ENCODE measurements at regions not wholly inside any gene's neighbourhood (a gene's known extent, or its start where the extent isn't known, plus 50 kb on each side); places are given as distances from the start of the nearest gene placed in this dataset.

- Histone ChIP-seq H3K4me1 (ENCODE audit: control insufficient read depth, insufficient read depth, low read length) (no peaks in the 10 kb centered on the region), H3K4me3 (ENCODE audit: low read length in 2 of 2) (no peak overlapping the region), H3K9ac (ENCODE audit: low read length in 2 of 2) (no peak overlapping the region), H3K9me3 (ENCODE audit: control insufficient read depth in 2 of 2, low read length in 2 of 2) (no peaks in the 10 kb centered on the region), H3K27me3 (ENCODE audit: control insufficient read depth in 1 of 2, insufficient read depth in 2 of 2, low read length in 2 of 2) (no peaks in the 10 kb centered on the region), H3K36me3 (ENCODE audit: control insufficient read depth in 2 of 2, insufficient read depth in 2 of 2, low read length in 2 of 2) (no peaks in the 10 kb centered on the region), H3K27ac (ENCODE audit: low read length) (no peak overlapping the region)
Observed at GRCh38 chr3:144663456-144664436, 692.1 kb downstream of the DIPK2A start.

- Histone ChIP-seq H3K27ac (ENCODE audit: low read length) (no peak overlapping the region), H3K9ac (ENCODE audit: low read length in 2 of 2) (no peak overlapping the region), H3K27me3 (ENCODE audit: control insufficient read depth in 1 of 2, insufficient read depth in 2 of 2, low read length in 2 of 2) (no peaks in the 10 kb centered on the region), H3K4me3 (ENCODE audit: low read length in 2 of 2) (no peak overlapping the region), H3K9me3 (ENCODE audit: control insufficient read depth in 2 of 2, low read length in 2 of 2) (no peaks in the 10 kb centered on the region), H3K36me3 (ENCODE audit: control insufficient read depth in 2 of 2, insufficient read depth in 2 of 2, low read length in 2 of 2) (no peaks in the 10 kb centered on the region), H3K4me1 (ENCODE audit: control insufficient read depth, insufficient read depth, low read length) (no peaks in the 10 kb centered on the region)
Observed at GRCh38 chr3:144665567-144666053, 694.0 kb downstream of the DIPK2A start.

GRCh38 chr3:144670571-144670970 lies 698.9 kb downstream of the DIPK2A start:
- Histone ChIP-seq H3K27ac (ENCODE audit: low read length) (no peak overlapping the region), H3K9me3 (ENCODE audit: control insufficient read depth in 2 of 2, low read length in 2 of 2) (no peaks in the 10 kb centered on the region), H3K9ac (ENCODE audit: low read length in 2 of 2) (no peak overlapping the region), H3K27me3 (ENCODE audit: control insufficient read depth in 1 of 2, insufficient read depth in 2 of 2, low read length in 2 of 2) (no peaks in the 10 kb centered on the region), H3K4me3 (ENCODE audit: low read length in 2 of 2) (no peak overlapping the region), H3K4me1 (ENCODE audit: control insufficient read depth, insufficient read depth, low read length) (no peaks in the 10 kb centered on the region), H3K36me3 (ENCODE audit: control insufficient read depth in 2 of 2, insufficient read depth in 2 of 2, low read length in 2 of 2) (no peaks in the 10 kb centered on the region)

- Histone ChIP-seq H3K9ac (ENCODE audit: low read length in 2 of 2) (no peak overlapping the region), H3K27me3 (ENCODE audit: control insufficient read depth in 1 of 2, insufficient read depth in 2 of 2, low read length in 2 of 2) (no peaks in the 10 kb centered on the region), H3K9me3 (ENCODE audit: control insufficient read depth in 2 of 2, low read length in 2 of 2) (no peaks in the 10 kb centered on the region), H3K4me1 (ENCODE audit: control insufficient read depth, insufficient read depth, low read length) (no peaks in the 10 kb centered on the region), H3K27ac (ENCODE audit: low read length) (no peak overlapping the region), H3K36me3 (ENCODE audit: control insufficient read depth in 2 of 2, insufficient read depth in 2 of 2, low read length in 2 of 2) (no peaks in the 10 kb centered on the region), H3K4me3 (ENCODE audit: low read length in 2 of 2) (no peak overlapping the region)
Observed at GRCh38 chr3:144677103-144677502, 705.5 kb downstream of the DIPK2A start.

GRCh38 chr3:144683065-144683464 lies 711.4 kb downstream of the DIPK2A start:
- Histone ChIP-seq H3K4me1 (ENCODE audit: control insufficient read depth, insufficient read depth, low read length) (no peaks in the 10 kb centered on the region), H3K36me3 (ENCODE audit: control insufficient read depth in 2 of 2, insufficient read depth in 2 of 2, low read length in 2 of 2) (no peaks in the 10 kb centered on the region), H3K9ac (ENCODE audit: low read length in 2 of 2) (no peak overlapping the region), H3K9me3 (ENCODE audit: control insufficient read depth in 2 of 2, low read length in 2 of 2) (no peaks in the 10 kb centered on the region), H3K27me3 (ENCODE audit: control insufficient read depth in 1 of 2, insufficient read depth in 2 of 2, low read length in 2 of 2) (no peaks in the 10 kb centered on the region), H3K4me3 (ENCODE audit: low read length in 2 of 2) (no peak overlapping the region), H3K27ac (ENCODE audit: low read length) (no peak overlapping the region)

- Histone ChIP-seq H3K9ac (ENCODE audit: low read length in 2 of 2) (no peak overlapping the region), H3K27me3 (ENCODE audit: control insufficient read depth in 1 of 2, insufficient read depth in 2 of 2, low read length in 2 of 2) (no peaks in the 10 kb centered on the region)
Observed at GRCh38 chr3:144687862-144688261, 716.2 kb downstream of the DIPK2A start.

GRCh38 chr3:144692488-144692887 lies 720.9 kb downstream of the DIPK2A start:
- Histone ChIP-seq H3K9me3 (ENCODE audit: control insufficient read depth in 2 of 2, low read length in 2 of 2) (no peaks in the 10 kb centered on the region), H3K27ac (ENCODE audit: low read length) (no peak overlapping the region), H3K9ac (ENCODE audit: low read length in 2 of 2) (no peak overlapping the region), H3K36me3 (ENCODE audit: control insufficient read depth in 2 of 2, insufficient read depth in 2 of 2, low read length in 2 of 2) (no peaks in the 10 kb centered on the region), H3K4me3 (ENCODE audit: low read length in 2 of 2) (no peak overlapping the region), H3K4me1 (ENCODE audit: control insufficient read depth, insufficient read depth, low read length) (no peaks in the 10 kb centered on the region), H3K27me3 (ENCODE audit: control insufficient read depth in 1 of 2, insufficient read depth in 2 of 2, low read length in 2 of 2) (no peaks in the 10 kb centered on the region)

More at GRCh38 chr3:144687862-144688261, 716.2 kb downstream of the DIPK2A start:
- Histone ChIP-seq H3K27ac (ENCODE audit: low read length) (no peak overlapping the region), H3K9me3 (ENCODE audit: control insufficient read depth in 2 of 2, low read length in 2 of 2) (no peaks in the 10 kb centered on the region), H3K4me3 (ENCODE audit: low read length in 2 of 2) (no peak overlapping the region), H3K36me3 (ENCODE audit: control insufficient read depth in 2 of 2, insufficient read depth in 2 of 2, low read length in 2 of 2) (no peaks in the 10 kb centered on the region), H3K4me1 (ENCODE audit: control insufficient read depth, insufficient read depth, low read length) (no peaks in the 10 kb centered on the region)

GRCh38 chr3:144708437-144708836 lies 736.8 kb downstream of the DIPK2A start:
- no peak overlapping the region for H3K27ac ChIP-seq (ENCODE audit: low read length)
- no peak overlapping the region for H3K4me3 ChIP-seq (ENCODE audit: low read length in 2 of 2)
- H3K4me1 ChIP-seq (ENCODE audit: control insufficient read depth, insufficient read depth, low read length), result no peaks in the 10 kb centered on the region
- no peaks in the 10 kb centered on the region for H3K27me3 ChIP-seq (ENCODE audit: control insufficient read depth in 1 of 2, insufficient read depth in 2 of 2, low read length in 2 of 2)
- no peaks in the 10 kb centered on the region for H3K9me3 ChIP-seq (ENCODE audit: control insufficient read depth in 2 of 2, low read length in 2 of 2)
- H3K36me3 ChIP-seq (ENCODE audit: control insufficient read depth in 2 of 2, insufficient read depth in 2 of 2, low read length in 2 of 2), result no peaks in the 10 kb centered on the region
- H3K9ac ChIP-seq (ENCODE audit: low read length in 2 of 2), result no peak overlapping the region

GRCh38 chr3:144737281-144737680 lies 765.7 kb downstream of the DIPK2A start:
- no peak overlapping the region for H3K9ac ChIP-seq (ENCODE audit: low read length in 2 of 2)
- no peak overlapping the region for H3K4me3 ChIP-seq (ENCODE audit: low read length in 2 of 2)
- no peaks in the 10 kb centered on the region for H3K36me3 ChIP-seq (ENCODE audit: control insufficient read depth in 2 of 2, insufficient read depth in 2 of 2, low read length in 2 of 2)
- H3K4me1 ChIP-seq (ENCODE audit: control insufficient read depth, insufficient read depth, low read length), result no peaks in the 10 kb centered on the region
- H3K9me3 ChIP-seq (ENCODE audit: control insufficient read depth in 2 of 2, low read length in 2 of 2), result no peaks in the 10 kb centered on the region
- no peak overlapping the region for H3K27ac ChIP-seq (ENCODE audit: low read length)
- H3K27me3 ChIP-seq (ENCODE audit: control insufficient read depth in 1 of 2, insufficient read depth in 2 of 2, low read length in 2 of 2), result no peaks in the 10 kb centered on the region

- Histone ChIP-seq H3K4me1 (ENCODE audit: control insufficient read depth, insufficient read depth, low read length) (no peaks in the 10 kb centered on the region), H3K9me3 (ENCODE audit: control insufficient read depth in 2 of 2, low read length in 2 of 2) (no peaks in the 10 kb centered on the region), H3K36me3 (ENCODE audit: control insufficient read depth in 2 of 2, insufficient read depth in 2 of 2, low read length in 2 of 2) (no peaks in the 10 kb centered on the region), H3K9ac (ENCODE audit: low read length in 2 of 2) (no peak overlapping the region), H3K27ac (ENCODE audit: low read length) (no peak overlapping the region), H3K4me3 (ENCODE audit: low read length in 2 of 2) (no peak overlapping the region), H3K27me3 (ENCODE audit: control insufficient read depth in 1 of 2, insufficient read depth in 2 of 2, low read length in 2 of 2) (no peaks in the 10 kb centered on the region)
Observed at GRCh38 chr3:144743225-144743668, 771.6 kb downstream of the DIPK2A start.

GRCh38 chr3:144744473-144744872 lies 772.9 kb downstream of the DIPK2A start:
- H3K36me3 ChIP-seq (ENCODE audit: control insufficient read depth in 2 of 2, insufficient read depth in 2 of 2, low read length in 2 of 2), result no peaks in the 10 kb centered on the region
- H3K4me3 ChIP-seq (ENCODE audit: low read length in 2 of 2), result no peak overlapping the region
- H3K4me1 ChIP-seq (ENCODE audit: control insufficient read depth, insufficient read depth, low read length), result no peaks in the 10 kb centered on the region
- H3K27ac ChIP-seq (ENCODE audit: low read length), result no peak overlapping the region
- no peaks in the 10 kb centered on the region for H3K9me3 ChIP-seq (ENCODE audit: control insufficient read depth in 2 of 2, low read length in 2 of 2)
- H3K27me3 ChIP-seq (ENCODE audit: control insufficient read depth in 1 of 2, insufficient read depth in 2 of 2, low read length in 2 of 2), result no peaks in the 10 kb centered on the region
- no peak overlapping the region for H3K9ac ChIP-seq (ENCODE audit: low read length in 2 of 2)

Measured in stomach smooth muscle (tissue), 2 donors.